Liver (tissue), 8 donors: ENCODE measurements at regions not wholly inside any gene's neighbourhood (a gene's known extent, or its start where the extent isn't known, plus 50 kb on each side); places are given as distances from the start of the nearest gene placed in this dataset.

Experiments used
- DNase-seq: peaks from one replicate; pipeline ENCODE4 v3.0.0-alpha.2; 2017; ENCODE audit warnings: low spot score
- H3K27ac ChIP-seq, 2 donors: one replicate each; pipeline ENCODE4 v1.7.0; 2013; ENCODE audit warnings: inconsistent platforms in 2 of 2, low read length in 2 of 2, control low read depth in 1 of 2, low read depth in 1 of 2, mild to moderate bottlenecking in 1 of 2
- H3K27me3 ChIP-seq, 4 donors: one replicate each; pipeline versions ENCODE4 v1.6.1 to v1.7.0; 2013; ENCODE audit warnings: low read length in 3 of 4, inconsistent platforms in 1 of 4, mild to moderate bottlenecking in 1 of 4, moderate library complexity in 1 of 4; ENCODE audit not compliant: control insufficient read depth in 4 of 4, insufficient read depth in 4 of 4
- H3K36me3 ChIP-seq, 4 donors: one replicate each; pipeline versions ENCODE4 v1.6.1 to v1.7.0; 2013; ENCODE audit warnings: low read length in 3 of 4, mild to moderate bottlenecking in 3 of 4, low read depth in 1 of 4, moderate library complexity in 1 of 4; ENCODE audit not compliant: control insufficient read depth in 4 of 4, insufficient read depth in 3 of 4
- H3K4me1 ChIP-seq, 4 donors: one replicate each; pipeline versions ENCODE4 v1.6.1 to v1.7.0; 2013; ENCODE audit warnings: low read length in 3 of 4, mild to moderate bottlenecking in 3 of 4, moderate library complexity in 1 of 4; ENCODE audit not compliant: control insufficient read depth in 4 of 4, insufficient read depth in 4 of 4
- H3K4me3 ChIP-seq, 3 donors: one replicate each; pipeline versions ENCODE4 v1.6.1 to v1.7.0; 2013; ENCODE audit warnings: low read length in 3 of 3, control low read depth in 1 of 3, low read depth in 1 of 3, mild to moderate bottlenecking in 1 of 3
- H3K9ac ChIP-seq, 2 donors: one replicate each; pipeline ENCODE4 v1.7.0; 2013; ENCODE audit warnings: low read length in 2 of 2, mild to moderate bottlenecking in 2 of 2, moderate library complexity in 2 of 2, control low read depth in 1 of 2, low read depth in 1 of 2
- H3K9me3 ChIP-seq, 4 donors: one replicate each; pipeline versions ENCODE4 v1.6.1 to v1.7.0; 2013; ENCODE audit warnings: low read length in 3 of 4; ENCODE audit not compliant: control insufficient read depth in 4 of 4
- ATF3 ChIP-seq: IDR thresholded peaks from 2 replicates; pipeline ENCODE4 v1.6.1; 2016; ENCODE audit warnings: antibody characterized with exemption
- CTCF ChIP-seq: fragments of 150-350 bp; IDR thresholded peaks from 2 replicates; pipeline ENCODE4 v1.5.1; 2017; ENCODE audit warnings: improper control_type of control experiment, low read depth, low read length; ENCODE audit not compliant: missing input control
- FOXA1 ChIP-seq: IDR thresholded peaks from 2 replicates; pipeline ENCODE4 v1.6.1; 2016; ENCODE audit warnings: antibody characterized with exemption
- FOXA2 ChIP-seq: IDR thresholded peaks from 2 replicates; pipeline ENCODE4 v1.6.1; 2016; ENCODE audit warnings: antibody characterized with exemption
- GABPA ChIP-seq, 2 donors: IDR thresholded peaks in 1 of 2; conservative IDR thresholded peaks in 1 of 2; 2 replicates each; pipeline ENCODE4 v1.6.1; 2016; ENCODE audit warnings: antibody characterized with exemption in 2 of 2, mild to moderate bottlenecking in 1 of 2, moderate library complexity in 1 of 2
- HNF4A ChIP-seq, 2 donors: conservative IDR thresholded peaks; 2 replicates each; pipeline ENCODE4 v1.6.1; 2016; ENCODE audit warnings: antibody characterized with exemption in 2 of 2, mild to moderate bottlenecking in 2 of 2
- HNF4G ChIP-seq: IDR thresholded peaks from 2 replicates; pipeline ENCODE4 v1.6.1; 2016; ENCODE audit warnings: antibody characterized with exemption
- JUND ChIP-seq, 2 donors: IDR thresholded peaks; 2 replicates each; pipeline ENCODE4 v1.6.1; 2016; ENCODE audit warnings: antibody characterized with exemption in 2 of 2
- MAX ChIP-seq: IDR thresholded peaks from 2 replicates; pipeline ENCODE4 v1.6.1; 2016; ENCODE audit warnings: antibody characterized with exemption
- NR2F2 ChIP-seq: IDR thresholded peaks from 2 replicates; pipeline ENCODE4 v1.6.1; 2016; ENCODE audit warnings: antibody characterized with exemption
- RAD21 ChIP-seq, 2 donors: IDR thresholded peaks; 2 replicates each; pipeline ENCODE4 v1.6.1; 2016; ENCODE audit warnings: antibody characterized with exemption in 2 of 2, mild to moderate bottlenecking in 2 of 2
- REST ChIP-seq: IDR thresholded peaks from 2 replicates; pipeline ENCODE4 v1.6.1; 2016; ENCODE audit warnings: antibody characterized with exemption, mild to moderate bottlenecking
- RXRA ChIP-seq, 2 donors: IDR thresholded peaks; 2 replicates each; pipeline ENCODE4 v1.6.1; 2017 to 2018; ENCODE audit warnings: antibody characterized with exemption in 2 of 2, mild to moderate bottlenecking in 1 of 2
- SP1 ChIP-seq: IDR thresholded peaks from 2 replicates; pipeline ENCODE4 v1.6.1; 2018; ENCODE audit warnings: antibody characterized with exemption, mild to moderate bottlenecking
- TAF1 ChIP-seq: conservative IDR thresholded peaks from 2 replicates; pipeline ENCODE4 v1.6.1; 2016; ENCODE audit warnings: antibody characterized with exemption, mild to moderate bottlenecking
- YY1 ChIP-seq: IDR thresholded peaks from 2 replicates; pipeline ENCODE4 v1.6.1; 2016; ENCODE audit warnings: antibody characterized with exemption, mild to moderate bottlenecking
- ZBTB33 ChIP-seq: IDR thresholded peaks from 2 replicates; pipeline ENCODE4 v1.6.1; 2016; ENCODE audit warnings: antibody characterized with exemption
- WGBS: extraction: QIAGEN DNeasy Blood & Tissue Kit; methylation state at CpG from one replicate; pipeline ENCODE4 v1.1.7; 2013; 5-methylcytosine and 5-hydroxymethylcytosine counted together
- donor health status: healthy.
- donor health status: healthy.
- donor health status: healthy.
- donor health status: healthy.
- donor health status: healthy.

GRCh38 chr2:57044931-57045635 is 861.3 kb downstream of the CCDC85A start (continued):
- no peak for TF ChIP-seq REST

- Histone ChIP-seq H3K27ac (no peak overlapping the region), H3K9me3 (no peaks in the 10 kb centered on the region), H3K4me1 (no peaks in the 10 kb centered on the region), H3K4me3 (no peak overlapping the region), H3K9ac (no peak overlapping the region), H3K27me3 (no peaks in the 10 kb centered on the region), H3K36me3 (no peaks in the 10 kb centered on the region)
- no peak for TF ChIP-seq YY1
- 80% methylated on average over 3 of the region's 3 CpGs for WGBS
- no peak for DNase-seq
Observed at GRCh38 chr2:57049273-57049672, 865.5 kb downstream of the CCDC85A start.

GRCh38 chr2:57050007-57050406 is 866.2 kb downstream of the CCDC85A start:
- TF ChIP-seq JUND (IDR thresholded peaks at IDR 0.05), result no peak
- TF ChIP-seq RXRA (IDR thresholded peaks at IDR 0.05), result no peak
- no peak for TF ChIP-seq ZBTB33
- TF ChIP-seq FOXA2, result no peak
- TF ChIP-seq MAX, result no peak
- TF ChIP-seq ATF3, result no peak
- TF ChIP-seq RAD21 (IDR thresholded peaks at IDR 0.05), result no peak
- TF ChIP-seq HNF4A (conservative IDR thresholded peaks at IDR 0.05), result no peak
- TF ChIP-seq NR2F2, result no peak
- no peak for TF ChIP-seq TAF1
- TF ChIP-seq CTCF, result no peak
- TF ChIP-seq SP1, result no peak
- TF ChIP-seq HNF4G, result no peak
- TF ChIP-seq GABPA (IDR thresholded peaks at IDR 0.05 in 1 of 2, conservative IDR thresholded peaks at IDR 0.05 in 1 of 2), result no peak
- no peak for TF ChIP-seq YY1
- no peak for TF ChIP-seq FOXA1
- TF ChIP-seq REST, result no peak
- Histone ChIP-seq H3K27me3 (no peaks in the 10 kb centered on the region), H3K36me3 (no peaks in the 10 kb centered on the region), H3K9me3 (no peaks in the 10 kb centered on the region), H3K27ac (no peak overlapping the region), H3K4me1 (no peaks in the 10 kb centered on the region), H3K4me3 (no peak overlapping the region), H3K9ac (no peak overlapping the region)
- 72% methylated on average over 3 of the region's 3 CpGs for WGBS
- DNase-seq, result no peak
